ENCODE measurements at regions not wholly inside any gene's neighbourhood (a gene's known extent, or its start where the extent isn't known, plus 50 kb on each side); places are given as distances from the start of the nearest gene placed in this dataset.

GRCh38 chrX:67408423-67409079, 135.3 kb upstream of the AR start (continued):
- TF ChIP-seq REST (IDR thresholded peaks at IDR 0.05) (no peak), NR2F2 (IDR thresholded peaks at IDR 0.05) (no peak), HNF4A (conservative IDR thresholded peaks at IDR 0.05) (no peak), GABPA (IDR thresholded peaks at IDR 0.05 in 1 of 2, conservative IDR thresholded peaks at IDR 0.05 in 1 of 2) (no peak), TAF1 (conservative IDR thresholded peaks at IDR 0.05) (no peak), RAD21 (IDR thresholded peaks at IDR 0.05) (no peak), ATF3 (IDR thresholded peaks at IDR 0.05) (no peak), EGR1 (IDR thresholded peaks at IDR 0.05; ENCODE audit: low read depth in 2 of 2) (no peak), FOXA2 (IDR thresholded peaks at IDR 0.05) (no peak), JUND (IDR thresholded peaks at IDR 0.05) (no peak)
- TF ChIP-seq, protein P1, sequence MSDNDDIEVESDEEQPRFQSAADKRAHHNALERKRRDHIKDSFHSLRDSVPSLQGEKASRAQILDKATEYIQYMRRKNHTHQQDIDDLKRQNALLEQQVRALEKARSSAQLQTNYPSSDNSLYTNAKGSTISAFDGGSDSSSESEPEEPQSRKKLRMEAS (IDR thresholded peaks at IDR 0.05): no peak

- no peaks in the 10 kb centered on the region for H3K4me1 ChIP-seq (ENCODE audit: control insufficient read depth in 4 of 4, insufficient read depth in 4 of 4, low read length in 3 of 4)
- no peaks in the 10 kb centered on the region for H3K27me3 ChIP-seq (ENCODE audit: control insufficient read depth in 4 of 4, insufficient read depth in 4 of 4, low read length in 3 of 4)
- DNase-seq (ENCODE audit: low spot score): no peak
- H3K9ac ChIP-seq (ENCODE audit: low read depth in 1 of 2, low read length in 2 of 2): no peak overlapping the region
- H3K27ac ChIP-seq (ENCODE audit: low read depth in 1 of 2, low read length in 2 of 2): no peak overlapping the region
- TF ChIP-seq HNF4A (conservative IDR thresholded peaks at IDR 0.05) (peak; percentile 34 to 51), GABPA (IDR thresholded peaks at IDR 0.05 in 1 of 2, conservative IDR thresholded peaks at IDR 0.05 in 1 of 2) (no peak), RXRA (IDR thresholded peaks at IDR 0.05) (peak in 1 of 2 donors; percentile 53), FOXA2 (IDR thresholded peaks at IDR 0.05) (no peak), ATF3 (IDR thresholded peaks at IDR 0.05) (peak; percentile 36), CTCF (IDR thresholded peaks at IDR 0.05; ENCODE audit: low read depth, low read length, missing input control) (no peak), RAD21 (IDR thresholded peaks at IDR 0.05) (peak; percentile 41 to 42), JUND (IDR thresholded peaks at IDR 0.05) (no peak)
- no peak overlapping the region for H3K4me3 ChIP-seq (ENCODE audit: low read depth in 1 of 3, low read length in 3 of 3)
- H3K9me3 ChIP-seq (ENCODE audit: control insufficient read depth in 4 of 4, low read length in 3 of 4): peaks cover 0 to 2% (median 0%) of the 10 kb centered on the region in 4 donors
- no peaks in the 10 kb centered on the region for H3K36me3 ChIP-seq (ENCODE audit: control insufficient read depth in 4 of 4, insufficient read depth in 3 of 4, low read depth in 1 of 4, low read length in 3 of 4)
- 39% methylated on average over 2 of the region's 2 CpGs for WGBS
Measured at GRCh38 chrX:67415937-67416336, 127.9 kb upstream of the AR start.

GRCh38 chrX:67426946-67427345, 116.9 kb upstream of the AR start:
- no peak overlapping the region for H3K9ac ChIP-seq (ENCODE audit: low read depth in 1 of 2, low read length in 2 of 2)
- 90% methylated on average over 2 of the region's 2 CpGs for WGBS
- H3K4me3 ChIP-seq (ENCODE audit: low read depth in 1 of 3, low read length in 3 of 3): no peak overlapping the region
- no peaks in the 10 kb centered on the region for H3K36me3 ChIP-seq (ENCODE audit: control insufficient read depth in 4 of 4, insufficient read depth in 3 of 4, low read depth in 1 of 4, low read length in 3 of 4)
- H3K4me1 ChIP-seq (ENCODE audit: control insufficient read depth in 4 of 4, insufficient read depth in 4 of 4, low read length in 3 of 4): no peaks in the 10 kb centered on the region
- DNase-seq (ENCODE audit: low spot score): no peak
- no peak overlapping the region for H3K27ac ChIP-seq (ENCODE audit: low read depth in 1 of 2, low read length in 2 of 2)
- H3K27me3 ChIP-seq (ENCODE audit: control insufficient read depth in 4 of 4, insufficient read depth in 4 of 4, low read length in 3 of 4): no peaks in the 10 kb centered on the region
- peaks cover 0 to 8% (median under 1%) of the 10 kb centered on the region in 4 donors for H3K9me3 ChIP-seq (ENCODE audit: control insufficient read depth in 4 of 4, low read length in 3 of 4)
- TF ChIP-seq, protein P1 (IDR thresholded peaks at IDR 0.05): no peak
- TF ChIP-seq SP1 (IDR thresholded peaks at IDR 0.05): no peak
- TF ChIP-seq FOXA2 (IDR thresholded peaks at IDR 0.05): no peak
- no peak for TF ChIP-seq EGR1 (IDR thresholded peaks at IDR 0.05; ENCODE audit: low read depth in 2 of 2)
- no peak for TF ChIP-seq JUND (IDR thresholded peaks at IDR 0.05)
- TF ChIP-seq HNF4G (IDR thresholded peaks at IDR 0.05): no peak
- TF ChIP-seq FOXA1 (IDR thresholded peaks at IDR 0.05): no peak
- TF ChIP-seq REST (IDR thresholded peaks at IDR 0.05): no peak
- no peak for TF ChIP-seq RXRA (IDR thresholded peaks at IDR 0.05)
- TF ChIP-seq HNF4A (conservative IDR thresholded peaks at IDR 0.05): no peak
- no peak for TF ChIP-seq RAD21 (IDR thresholded peaks at IDR 0.05)
